WTC11 (cell line): ENCODE measurements at regions not wholly inside any gene's neighbourhood (a gene's known extent, or its start where the extent isn't known, plus 50 kb on each side); places are given as distances from the start of the nearest gene placed in this dataset.

ENCODE experiments used
- CTCF ChIP-seq: fragments of 200-600 bp; IDR thresholded peaks from 2 replicates; pipeline ENCODE4 v1.8.0; 2022; ENCODE audit warnings: antibody characterized with exemption
- ESRRA ChIP-seq: sonication (generic); formaldehyde crosslinking; IDR thresholded peaks from 2 replicates; pipeline ENCODE4 v1.8.1; 2022; ENCODE audit warnings: mild to moderate bottlenecking, missing genetic modification reagents, borderline replicate concordance
- SP1 ChIP-seq: sonication (generic); formaldehyde crosslinking; conservative IDR thresholded peaks from 2 replicates; pipeline ENCODE4 v1.8.1; 2022; ENCODE audit warnings: missing genetic modification reagents
- STAT6 ChIP-seq: sonication (generic); formaldehyde crosslinking; conservative IDR thresholded peaks from 2 replicates; pipeline ENCODE4 v1.8.1; 2023; ENCODE audit warnings: mild to moderate bottlenecking, low read depth, missing genetic modification reagents, moderate library complexity
- USF1 ChIP-seq: sonication (generic); formaldehyde crosslinking; IDR thresholded peaks from 2 replicates; pipeline ENCODE4 v1.8.0; 2022; ENCODE audit warnings: mild to moderate bottlenecking, missing genetic modification reagents
- ZNF232 ChIP-seq: sonication (generic); formaldehyde crosslinking; IDR thresholded peaks from 2 replicates; pipeline ENCODE4 v1.8.0; 2022; ENCODE audit warnings: mild to moderate bottlenecking, missing genetic modification reagents

- no peak for TF ChIP-seq CTCF
- no peak for TF ChIP-seq SP1 (CRISPR knock-in tag)
- TF ChIP-seq STAT6 (CRISPR knock-in tag), result no peak
- no peak for TF ChIP-seq ESRRA (CRISPR knock-in tag)
- TF ChIP-seq USF1, result no peak
- no peak for TF ChIP-seq ZNF232
These were observed 161.3 kb downstream of the THBS2 start for GRCh38 chr6:169092375-169092774.
